HL-60 (cell line): ENCODE measurements at regions not wholly inside any gene's neighbourhood (a gene's known extent, or its start where the extent isn't known, plus 50 kb on each side); places are given as distances from the start of the nearest gene placed in this dataset.

Experiments
- CTCF ChIP-seq: IDR thresholded peaks from one replicate; pipeline ENCODE4 v1.5.1; 2011; ENCODE audit warnings: low read length, control low read depth, inconsistent platforms; ENCODE audit not compliant: insufficient read depth
- GABPA ChIP-seq: IDR thresholded peaks from 2 replicates; pipeline ENCODE4 v1.6.1; 2012; ENCODE audit warnings: low read depth

- TF ChIP-seq CTCF = no peak
- no peak for TF ChIP-seq GABPA
These were observed 207.1 kb upstream of the RHOBTB1 start for GRCh38 chr10:61151059-61151458.
